GM23338 (cell line): ENCODE measurements at regions not wholly inside any gene's neighbourhood (a gene's known extent, or its start where the extent isn't known, plus 50 kb on each side); places are given as distances from the start of the nearest gene placed in this dataset.

ENCODE experiments used
- ATAC-seq: fragments of 200-7000 bp; cut with Tn5 transposase; 3 replicates; pipeline ENCODE4 v1.9.1; 2020
- DNase-seq: peaks from one replicate; pipeline ENCODE4 v3.0.0-alpha.2; 2015; ENCODE audit warnings: low spot score
- H2AFZ ChIP-seq: fragments of 200-600 bp; sonication (generic); 2 replicates; pipeline ENCODE4 v1.8.0; 2016; ENCODE audit warnings: antibody characterized with exemption, mild to moderate bottlenecking, moderate library complexity
- H3F3A ChIP-seq: fragments of 200-600 bp; sonication (generic); replicated peaks from 2 replicates; pipeline ENCODE4 v1.8.0; 2017; ENCODE audit warnings: antibody characterized with exemption, mixed run types, low read depth
- H3K27ac ChIP-seq: fragments of 200-600 bp; sonication (generic); 2 replicates; pipeline ENCODE4 v1.6.1; 2016; ENCODE audit warnings: low read depth
- H3K27me3 ChIP-seq: fragments of 200-600 bp; sonication (generic); 2 replicates; pipeline ENCODE4 v1.8.0; 2016; ENCODE audit warnings: mild to moderate bottlenecking, mixed run types, moderate library complexity; ENCODE audit not compliant: insufficient read depth
- H3K36me3 ChIP-seq: fragments of 200-600 bp; sonication (generic); 2 replicates; pipeline ENCODE4 v1.8.0; 2016; ENCODE audit warnings: mild to moderate bottlenecking; ENCODE audit not compliant: insufficient read depth
- H3K4me1 ChIP-seq: fragments of 200-600 bp; sonication (generic); 2 replicates; pipeline ENCODE4 v1.8.0; 2016; ENCODE audit warnings: mild to moderate bottlenecking, moderate library complexity; ENCODE audit not compliant: insufficient read depth
- H3K4me2 ChIP-seq: fragments of 200-600 bp; sonication (generic); 2 replicates; pipeline ENCODE4 v1.7.1; 2017; ENCODE audit warnings: mixed run types
- H3K4me3 ChIP-seq: fragments of 200-600 bp; sonication (generic); 2 replicates; pipeline ENCODE4 v1.6.1; 2016; ENCODE audit warnings: mixed run types
- H3K79me2 ChIP-seq: fragments of 200-600 bp; sonication (generic); replicated peaks from 2 replicates; pipeline ENCODE4 v1.8.0; 2017; ENCODE audit warnings: mild to moderate bottlenecking; ENCODE audit not compliant: insufficient read depth
- H3K9me2 ChIP-seq: fragments of 200-600 bp; sonication (generic); 2 replicates; pipeline ENCODE4 v1.8.0; 2017; ENCODE audit not compliant: insufficient read depth
- H4K20me1 ChIP-seq: fragments of 200-600 bp; sonication (generic); replicated peaks from 2 replicates; pipeline ENCODE4 v1.8.0; 2017; ENCODE audit warnings: mild to moderate bottlenecking; ENCODE audit not compliant: insufficient read depth
- H3K27ac Mint-ChIP-seq: 2 replicates; pipeline ENCODE4 v1.8.0; 2020; ENCODE audit warnings: inconsistent platforms, mild to moderate bottlenecking, moderate library complexity, mixed read lengths
- H3K27me3 Mint-ChIP-seq: 3 replicates; pipeline ENCODE4 v1.8.0; 2022; ENCODE audit warnings: low read depth, mild to moderate bottlenecking, moderate library complexity, mixed read lengths, inconsistent platforms; ENCODE audit not compliant: insufficient read depth, poor library complexity
- H3K36me3 Mint-ChIP-seq: 3 replicates; pipeline ENCODE4 v1.8.0; 2021; ENCODE audit warnings: low read depth, mild to moderate bottlenecking, inconsistent platforms, moderate library complexity, mixed read lengths
- H3K4me1 Mint-ChIP-seq: 3 replicates; pipeline ENCODE4 v1.8.0; 2020; ENCODE audit warnings: mild to moderate bottlenecking, inconsistent platforms, mixed read lengths
- H3K4me3 Mint-ChIP-seq: 3 replicates; pipeline ENCODE4 v1.8.0; 2021; ENCODE audit warnings: moderate library complexity, mild to moderate bottlenecking, inconsistent platforms, mixed read lengths
- H3K9me3 Mint-ChIP-seq: 3 replicates; pipeline ENCODE4 v1.8.0; 2020; ENCODE audit warnings: moderate library complexity, mild to moderate bottlenecking, inconsistent platforms, mixed read lengths
- CREB1 ChIP-seq: fragments of 250-450 bp; sonication (Bioruptor Pico); IDR thresholded peaks from 2 replicates; pipeline ENCODE4 v1.5.0; 2020; ENCODE audit warnings: low read depth, mild to moderate bottlenecking, moderate library complexity
- EZH2 ChIP-seq: fragments of 200-600 bp; sonication (generic); IDR thresholded peaks from one replicate; pipeline ENCODE4 v1.8.0; 2017; ENCODE audit warnings: antibody characterized with exemption, mild to moderate bottlenecking, low read depth; ENCODE audit not compliant: unreplicated experiment
- EZH2phosphoT487 ChIP-seq: fragments of 200-600 bp; sonication (generic); IDR thresholded peaks from one replicate; pipeline ENCODE4 v1.8.1; 2018; ENCODE audit warnings: antibody characterized with exemption; ENCODE audit not compliant: unreplicated experiment
- JUNB ChIP-seq: IDR thresholded peaks from one replicate; pipeline ENCODE4 v1.6.1; 2016; ENCODE audit warnings: antibody characterized with exemption; ENCODE audit not compliant: unreplicated experiment
- NANOG ChIP-seq: IDR thresholded peaks from 2 replicates; pipeline ENCODE4 v1.6.1; 2016; ENCODE audit warnings: antibody characterized with exemption, borderline replicate concordance
- POLR2AphosphoS5 ChIP-seq: IDR thresholded peaks from 2 replicates; pipeline ENCODE4 v1.6.1; 2016; ENCODE audit warnings: antibody characterized with exemption, low read depth
- STAT1 ChIP-seq: IDR thresholded peaks from one replicate; pipeline ENCODE4 v1.6.1; 2016; ENCODE audit warnings: antibody characterized with exemption; ENCODE audit not compliant: unreplicated experiment
- ZNF114 ChIP-seq: fragments of 250-450 bp; sonication (Bioruptor Pico); IDR thresholded peaks from 2 replicates; pipeline ENCODE4 v1.5.0; 2020; ENCODE audit warnings: mild to moderate bottlenecking, moderate library complexity
- ZNF331 ChIP-seq: fragments of 250-450 bp; sonication (Bioruptor Pico); IDR thresholded peaks from 2 replicates; pipeline ENCODE4 v1.5.0; 2020; ENCODE audit warnings: low read depth, mild to moderate bottlenecking, moderate library complexity
- TF ChIP-seq, protein P1 (sequence below): fragments of 250-450 bp; sonication (Bioruptor Pico); IDR thresholded peaks from 2 replicates; pipeline ENCODE4 v1.5.0; 2020; ENCODE audit warnings: mild to moderate bottlenecking, moderate library complexity
- TF ChIP-seq, protein P2 (sequence below): IDR thresholded peaks from 2 replicates; pipeline ENCODE4 v1.6.1; 2016; ENCODE audit warnings: antibody characterized with exemption
- TF ChIP-seq, protein P3 (sequence below): IDR thresholded peaks from one replicate; pipeline ENCODE4 v1.6.1; 2018; ENCODE audit warnings: antibody characterized with exemption; ENCODE audit not compliant: unreplicated experiment
- TF ChIP-seq, protein P4 (sequence below), 2 experiments: fragments of 200-600 bp in 1 of 2; sonication (generic) in 1 of 2; conservative IDR thresholded peaks; 2 replicates each; pipeline versions ENCODE4 v1.5.1 to v1.6.1; 2016 to 2017; ENCODE audit warnings: antibody characterized with exemption in 2 of 2, low read depth in 2 of 2, mild to moderate bottlenecking in 2 of 2, moderate library complexity in 1 of 2

GRCh38 chr2:194992648-194993047 lies 664.4 kb upstream of the SLC39A10 start:
- Mint-ChIP-seq H3K4me3 (no peak overlapping the region), H3K9me3 (no peaks in the 10 kb centered on the region), H3K4me1 (no peaks in the 10 kb centered on the region), H3K27me3 (no peaks in the 10 kb centered on the region), H3K27ac (no peak overlapping the region), H3K36me3 (no peaks in the 10 kb centered on the region)
- Histone ChIP-seq H3K4me2 (no peak overlapping the region), H3K27ac (no peak overlapping the region), H3K79me2 (no peaks in the 10 kb centered on the region), H3K4me1 (no peaks in the 10 kb centered on the region), H2AFZ (no peak overlapping the region), H3K9me2 (no peaks in the 10 kb centered on the region), H3F3A (no peaks in the 10 kb centered on the region), H3K4me3 (no peak overlapping the region), H3K27me3 (no peaks in the 10 kb centered on the region), H4K20me1 (no peaks in the 10 kb centered on the region), H3K36me3 (no peaks in the 10 kb centered on the region)
- ATAC-seq: no peak
- TF ChIP-seq, protein P1, sequence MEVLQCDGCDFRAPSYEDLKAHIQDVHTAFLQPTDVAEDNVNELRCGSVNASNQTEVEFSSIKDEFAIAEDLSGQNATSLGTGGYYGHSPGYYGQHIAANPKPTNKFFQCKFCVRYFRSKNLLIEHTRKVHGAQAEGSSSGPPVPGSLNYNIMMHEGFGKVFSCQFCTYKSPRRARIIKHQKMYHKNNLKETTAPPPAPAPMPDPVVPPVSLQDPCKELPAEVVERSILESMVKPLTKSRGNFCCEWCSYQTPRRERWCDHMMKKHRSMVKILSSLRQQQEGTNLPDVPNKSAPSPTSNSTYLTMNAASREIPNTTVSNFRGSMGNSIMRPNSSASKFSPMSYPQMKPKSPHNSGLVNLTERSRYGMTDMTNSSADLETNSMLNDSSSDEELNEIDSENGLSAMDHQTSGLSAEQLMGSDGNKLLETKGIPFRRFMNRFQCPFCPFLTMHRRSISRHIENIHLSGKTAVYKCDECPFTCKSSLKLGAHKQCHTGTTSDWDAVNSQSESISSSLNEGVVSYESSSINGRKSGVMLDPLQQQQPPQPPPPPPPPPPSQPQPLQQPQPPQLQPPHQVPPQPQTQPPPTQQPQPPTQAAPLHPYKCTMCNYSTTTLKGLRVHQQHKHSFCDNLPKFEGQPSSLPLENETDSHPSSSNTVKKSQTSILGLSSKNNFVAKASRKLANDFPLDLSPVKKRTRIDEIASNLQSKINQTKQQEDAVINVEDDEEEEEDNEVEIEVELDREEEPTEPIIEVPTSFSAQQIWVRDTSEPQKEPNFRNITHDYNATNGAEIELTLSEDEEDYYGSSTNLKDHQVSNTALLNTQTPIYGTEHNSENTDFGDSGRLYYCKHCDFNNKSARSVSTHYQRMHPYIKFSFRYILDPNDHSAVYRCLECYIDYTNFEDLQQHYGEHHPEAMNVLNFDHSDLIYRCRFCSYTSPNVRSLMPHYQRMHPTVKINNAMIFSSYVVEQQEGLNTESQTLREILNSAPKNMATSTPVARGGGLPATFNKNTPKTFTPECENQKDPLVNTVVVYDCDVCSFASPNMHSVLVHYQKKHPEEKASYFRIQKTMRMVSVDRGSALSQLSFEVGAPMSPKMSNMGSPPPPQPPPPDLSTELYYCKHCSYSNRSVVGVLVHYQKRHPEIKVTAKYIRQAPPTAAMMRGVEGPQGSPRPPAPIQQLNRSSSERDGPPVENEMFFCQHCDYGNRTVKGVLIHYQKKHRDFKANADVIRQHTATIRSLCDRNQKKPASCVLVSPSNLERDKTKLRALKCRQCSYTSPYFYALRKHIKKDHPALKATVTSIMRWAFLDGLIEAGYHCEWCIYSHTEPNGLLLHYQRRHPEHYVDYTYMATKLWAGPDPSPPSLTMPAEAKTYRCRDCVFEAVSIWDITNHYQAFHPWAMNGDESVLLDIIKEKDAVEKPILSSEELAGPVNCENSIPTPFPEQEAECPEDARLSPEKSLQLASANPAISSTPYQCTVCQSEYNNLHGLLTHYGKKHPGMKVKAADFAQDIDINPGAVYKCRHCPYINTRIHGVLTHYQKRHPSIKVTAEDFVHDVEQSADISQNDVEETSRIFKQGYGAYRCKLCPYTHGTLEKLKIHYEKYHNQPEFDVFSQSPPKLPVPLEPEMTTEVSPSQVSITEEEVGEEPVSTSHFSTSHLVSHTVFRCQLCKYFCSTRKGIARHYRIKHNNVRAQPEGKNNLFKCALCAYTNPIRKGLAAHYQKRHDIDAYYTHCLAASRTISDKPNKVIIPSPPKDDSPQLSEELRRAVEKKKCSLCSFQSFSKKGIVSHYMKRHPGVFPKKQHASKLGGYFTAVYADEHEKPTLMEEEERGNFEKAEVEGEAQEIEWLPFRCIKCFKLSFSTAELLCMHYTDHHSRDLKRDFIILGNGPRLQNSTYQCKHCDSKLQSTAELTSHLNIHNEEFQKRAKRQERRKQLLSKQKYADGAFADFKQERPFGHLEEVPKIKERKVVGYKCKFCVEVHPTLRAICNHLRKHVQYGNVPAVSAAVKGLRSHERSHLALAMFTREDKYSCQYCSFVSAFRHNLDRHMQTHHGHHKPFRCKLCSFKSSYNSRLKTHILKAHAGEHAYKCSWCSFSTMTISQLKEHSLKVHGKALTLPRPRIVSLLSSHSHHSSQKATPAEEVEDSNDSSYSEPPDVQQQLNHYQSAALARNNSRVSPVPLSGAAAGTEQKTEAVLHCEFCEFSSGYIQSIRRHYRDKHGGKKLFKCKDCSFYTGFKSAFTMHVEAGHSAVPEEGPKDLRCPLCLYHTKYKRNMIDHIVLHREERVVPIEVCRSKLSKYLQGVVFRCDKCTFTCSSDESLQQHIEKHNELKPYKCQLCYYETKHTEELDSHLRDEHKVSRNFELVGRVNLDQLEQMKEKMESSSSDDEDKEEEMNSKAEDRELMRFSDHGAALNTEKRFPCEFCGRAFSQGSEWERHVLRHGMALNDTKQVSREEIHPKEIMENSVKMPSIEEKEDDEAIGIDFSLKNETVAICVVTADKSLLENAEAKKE (CRISPR knock-in tag): no peak
- TF ChIP-seq EZH2phosphoT487 (no peak), ZNF331 (CRISPR knock-in tag) (no peak), NANOG (no peak), POLR2AphosphoS5 (no peak), ZNF114 (CRISPR knock-in tag) (no peak), EZH2 (no peak), JUNB (no peak), CREB1 (no peak), STAT1 (no peak)
- TF ChIP-seq, protein P2, sequence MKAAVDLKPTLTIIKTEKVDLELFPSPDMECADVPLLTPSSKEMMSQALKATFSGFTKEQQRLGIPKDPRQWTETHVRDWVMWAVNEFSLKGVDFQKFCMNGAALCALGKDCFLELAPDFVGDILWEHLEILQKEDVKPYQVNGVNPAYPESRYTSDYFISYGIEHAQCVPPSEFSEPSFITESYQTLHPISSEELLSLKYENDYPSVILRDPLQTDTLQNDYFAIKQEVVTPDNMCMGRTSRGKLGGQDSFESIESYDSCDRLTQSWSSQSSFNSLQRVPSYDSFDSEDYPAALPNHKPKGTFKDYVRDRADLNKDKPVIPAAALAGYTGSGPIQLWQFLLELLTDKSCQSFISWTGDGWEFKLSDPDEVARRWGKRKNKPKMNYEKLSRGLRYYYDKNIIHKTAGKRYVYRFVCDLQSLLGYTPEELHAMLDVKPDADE: no peak
- TF ChIP-seq, protein P3, sequence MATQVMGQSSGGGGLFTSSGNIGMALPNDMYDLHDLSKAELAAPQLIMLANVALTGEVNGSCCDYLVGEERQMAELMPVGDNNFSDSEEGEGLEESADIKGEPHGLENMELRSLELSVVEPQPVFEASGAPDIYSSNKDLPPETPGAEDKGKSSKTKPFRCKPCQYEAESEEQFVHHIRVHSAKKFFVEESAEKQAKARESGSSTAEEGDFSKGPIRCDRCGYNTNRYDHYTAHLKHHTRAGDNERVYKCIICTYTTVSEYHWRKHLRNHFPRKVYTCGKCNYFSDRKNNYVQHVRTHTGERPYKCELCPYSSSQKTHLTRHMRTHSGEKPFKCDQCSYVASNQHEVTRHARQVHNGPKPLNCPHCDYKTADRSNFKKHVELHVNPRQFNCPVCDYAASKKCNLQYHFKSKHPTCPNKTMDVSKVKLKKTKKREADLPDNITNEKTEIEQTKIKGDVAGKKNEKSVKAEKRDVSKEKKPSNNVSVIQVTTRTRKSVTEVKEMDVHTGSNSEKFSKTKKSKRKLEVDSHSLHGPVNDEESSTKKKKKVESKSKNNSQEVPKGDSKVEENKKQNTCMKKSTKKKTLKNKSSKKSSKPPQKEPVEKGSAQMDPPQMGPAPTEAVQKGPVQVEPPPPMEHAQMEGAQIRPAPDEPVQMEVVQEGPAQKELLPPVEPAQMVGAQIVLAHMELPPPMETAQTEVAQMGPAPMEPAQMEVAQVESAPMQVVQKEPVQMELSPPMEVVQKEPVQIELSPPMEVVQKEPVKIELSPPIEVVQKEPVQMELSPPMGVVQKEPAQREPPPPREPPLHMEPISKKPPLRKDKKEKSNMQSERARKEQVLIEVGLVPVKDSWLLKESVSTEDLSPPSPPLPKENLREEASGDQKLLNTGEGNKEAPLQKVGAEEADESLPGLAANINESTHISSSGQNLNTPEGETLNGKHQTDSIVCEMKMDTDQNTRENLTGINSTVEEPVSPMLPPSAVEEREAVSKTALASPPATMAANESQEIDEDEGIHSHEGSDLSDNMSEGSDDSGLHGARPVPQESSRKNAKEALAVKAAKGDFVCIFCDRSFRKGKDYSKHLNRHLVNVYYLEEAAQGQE: no peak
- TF ChIP-seq, protein P4, sequence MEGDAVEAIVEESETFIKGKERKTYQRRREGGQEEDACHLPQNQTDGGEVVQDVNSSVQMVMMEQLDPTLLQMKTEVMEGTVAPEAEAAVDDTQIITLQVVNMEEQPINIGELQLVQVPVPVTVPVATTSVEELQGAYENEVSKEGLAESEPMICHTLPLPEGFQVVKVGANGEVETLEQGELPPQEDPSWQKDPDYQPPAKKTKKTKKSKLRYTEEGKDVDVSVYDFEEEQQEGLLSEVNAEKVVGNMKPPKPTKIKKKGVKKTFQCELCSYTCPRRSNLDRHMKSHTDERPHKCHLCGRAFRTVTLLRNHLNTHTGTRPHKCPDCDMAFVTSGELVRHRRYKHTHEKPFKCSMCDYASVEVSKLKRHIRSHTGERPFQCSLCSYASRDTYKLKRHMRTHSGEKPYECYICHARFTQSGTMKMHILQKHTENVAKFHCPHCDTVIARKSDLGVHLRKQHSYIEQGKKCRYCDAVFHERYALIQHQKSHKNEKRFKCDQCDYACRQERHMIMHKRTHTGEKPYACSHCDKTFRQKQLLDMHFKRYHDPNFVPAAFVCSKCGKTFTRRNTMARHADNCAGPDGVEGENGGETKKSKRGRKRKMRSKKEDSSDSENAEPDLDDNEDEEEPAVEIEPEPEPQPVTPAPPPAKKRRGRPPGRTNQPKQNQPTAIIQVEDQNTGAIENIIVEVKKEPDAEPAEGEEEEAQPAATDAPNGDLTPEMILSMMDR (conservative IDR thresholded peaks at IDR 0.05; ENCODE audit: low read depth in 2 of 2): no peak
- DNase-seq: no peak
